Calu3 (cell line): ENCODE measurements at regions not wholly inside any gene's neighbourhood (a gene's known extent, or its start where the extent isn't known, plus 50 kb on each side); places are given as distances from the start of the nearest gene placed in this dataset.

ENCODE experiments used
- BruUV-seq: library from RNA; stranded (reverse); fragments of 400-500 nt; replicated peaks from 2 replicates; lab custom pipeline; 2021; lab: Mats Ljungman, UMichigan
- CTCF ChIA-PET: fragments of 300-600 bp; sonication (Branson Sonifier 250); formaldehyde crosslinking; loops from one replicate; lab custom pipeline; 2022; ENCODE audit warnings: antibody characterized with exemption; lab: Charles Lee
- DNase-seq: peaks from one replicate; pipeline ENCODE4 v3.0.0; 2022
- H3K27ac Mint-ChIP-seq: one replicate; pipeline ENCODE4 v1.8.0; 2022; ENCODE audit warnings: mixed read lengths; ENCODE audit not compliant: unreplicated experiment
- H3K27me3 Mint-ChIP-seq: one replicate; pipeline ENCODE4 v1.8.0; 2022; ENCODE audit warnings: mixed read lengths; ENCODE audit not compliant: unreplicated experiment
- H3K36me3 Mint-ChIP-seq: one replicate; pipeline ENCODE4 v1.8.0; 2022; ENCODE audit warnings: mild to moderate bottlenecking, moderate library complexity, mixed read lengths; ENCODE audit not compliant: insufficient read depth, unreplicated experiment
- H3K4me1 Mint-ChIP-seq: one replicate; pipeline ENCODE4 v1.8.0; 2022; ENCODE audit warnings: mild to moderate bottlenecking, low read depth, mixed read lengths; ENCODE audit not compliant: unreplicated experiment
- H3K4me3 Mint-ChIP-seq: one replicate; pipeline ENCODE4 v1.8.0; 2022; ENCODE audit warnings: mild to moderate bottlenecking, low read depth, moderate library complexity, mixed read lengths; ENCODE audit not compliant: unreplicated experiment
- H3K9me3 Mint-ChIP-seq: one replicate; pipeline ENCODE4 v1.8.0; 2022; ENCODE audit warnings: low read depth, mixed read lengths; ENCODE audit not compliant: unreplicated experiment
- intact Hi-C: fragments of 100-400 bp; cut with micrococcal nuclease; formaldehyde crosslinking; loops from one replicate; pipeline ENCODE4 v1.10.0; 2022; ENCODE audit not compliant: unreplicated experiment
- TF ChIP-seq, protein P1 (sequence below): fragments of 200-600 bp; IDR thresholded peaks from one replicate; pipeline ENCODE4 v1.8.0; 2022; ENCODE audit warnings: antibody characterized with exemption; ENCODE audit not compliant: unreplicated experiment

DNA sequence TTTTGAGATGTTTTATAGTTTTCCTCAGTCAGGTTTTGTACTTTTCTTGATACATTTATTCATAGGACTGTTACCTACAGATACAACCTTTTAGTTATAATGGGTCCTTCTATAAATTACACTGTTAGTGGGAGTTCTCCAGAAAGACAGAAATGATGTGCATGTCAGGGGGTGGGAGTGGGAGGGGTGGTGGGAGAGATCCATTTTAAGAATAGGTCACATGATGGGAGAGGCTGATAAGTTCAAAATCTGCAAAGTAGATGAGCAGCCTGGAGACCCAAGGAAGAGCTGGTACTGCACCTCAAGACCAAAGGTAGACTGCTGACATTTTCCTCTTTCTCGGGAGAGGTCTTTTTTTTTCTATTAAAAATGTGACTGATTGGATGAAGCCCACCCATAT is 408.0 kb upstream of the GJE1 start:
- Mint-ChIP-seq H3K36me3 (no peaks in the 10 kb centered on the region), H3K27me3 (no peaks in the 10 kb centered on the region), H3K4me1 (no peaks in the 10 kb centered on the region), H3K27ac (no peak overlapping the region), H3K9me3 (no peaks in the 10 kb centered on the region), H3K4me3 (no peak overlapping the region)
- TF ChIP-seq, protein P1, sequence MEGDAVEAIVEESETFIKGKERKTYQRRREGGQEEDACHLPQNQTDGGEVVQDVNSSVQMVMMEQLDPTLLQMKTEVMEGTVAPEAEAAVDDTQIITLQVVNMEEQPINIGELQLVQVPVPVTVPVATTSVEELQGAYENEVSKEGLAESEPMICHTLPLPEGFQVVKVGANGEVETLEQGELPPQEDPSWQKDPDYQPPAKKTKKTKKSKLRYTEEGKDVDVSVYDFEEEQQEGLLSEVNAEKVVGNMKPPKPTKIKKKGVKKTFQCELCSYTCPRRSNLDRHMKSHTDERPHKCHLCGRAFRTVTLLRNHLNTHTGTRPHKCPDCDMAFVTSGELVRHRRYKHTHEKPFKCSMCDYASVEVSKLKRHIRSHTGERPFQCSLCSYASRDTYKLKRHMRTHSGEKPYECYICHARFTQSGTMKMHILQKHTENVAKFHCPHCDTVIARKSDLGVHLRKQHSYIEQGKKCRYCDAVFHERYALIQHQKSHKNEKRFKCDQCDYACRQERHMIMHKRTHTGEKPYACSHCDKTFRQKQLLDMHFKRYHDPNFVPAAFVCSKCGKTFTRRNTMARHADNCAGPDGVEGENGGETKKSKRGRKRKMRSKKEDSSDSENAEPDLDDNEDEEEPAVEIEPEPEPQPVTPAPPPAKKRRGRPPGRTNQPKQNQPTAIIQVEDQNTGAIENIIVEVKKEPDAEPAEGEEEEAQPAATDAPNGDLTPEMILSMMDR = no peak
- DNase-seq = no peak
- CTCF ChIA-PET = no interaction called here
- no TSS peak for BruUV-seq
- intact Hi-C loops = no loop called here

DNA sequence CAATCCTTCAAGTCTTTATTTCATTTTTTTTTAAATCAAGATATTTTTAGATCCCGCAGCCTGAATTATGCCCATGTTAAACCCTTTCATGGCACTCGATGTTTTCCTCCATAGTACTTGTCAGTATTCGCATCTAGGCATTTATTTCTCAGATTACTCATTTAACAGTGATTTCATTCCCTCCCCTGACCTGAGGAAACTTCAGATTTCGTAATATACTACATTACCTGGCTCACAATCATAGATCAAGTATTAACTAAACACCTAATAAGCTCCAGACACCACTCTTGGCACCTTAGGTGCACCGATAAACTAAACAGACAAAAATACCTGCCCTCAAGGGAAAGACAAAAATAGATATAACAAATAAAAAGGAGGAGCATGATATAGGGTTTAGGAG is 413.2 kb upstream of the GJE1 start:
- no peaks in the 10 kb centered on the region for H3K36me3 Mint-ChIP-seq
- no TSS peak for BruUV-seq
- H3K4me1 Mint-ChIP-seq = no peaks in the 10 kb centered on the region
- CTCF ChIA-PET = no interaction called here
- TF ChIP-seq, protein P1 = no peak
- no peak overlapping the region for H3K4me3 Mint-ChIP-seq
- H3K27me3 Mint-ChIP-seq = no peaks in the 10 kb centered on the region
- H3K27ac Mint-ChIP-seq = no peak overlapping the region
- DNase-seq = no peak
- intact Hi-C loops = no loop called here
- H3K9me3 Mint-ChIP-seq = no peaks in the 10 kb centered on the region

DNA sequence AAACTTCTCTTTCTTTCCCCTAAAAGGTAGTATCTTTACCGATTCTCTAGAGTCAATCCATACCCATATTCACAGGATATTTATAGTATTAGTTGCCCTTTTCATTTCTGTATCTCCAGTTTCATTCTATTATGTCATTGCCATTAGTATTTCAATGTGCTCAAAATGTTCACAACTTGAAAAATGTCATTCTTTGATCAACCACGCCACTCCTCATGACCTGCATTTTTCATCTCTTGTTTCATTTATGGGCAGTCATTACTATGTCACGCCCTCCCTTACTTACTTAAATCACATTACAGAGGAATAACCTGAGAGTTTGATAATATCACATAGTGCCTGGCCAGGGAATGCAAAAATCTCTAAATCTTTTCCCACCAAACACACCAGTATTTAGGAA is 427.3 kb upstream of the GJE1 start:
- Mint-ChIP-seq H3K27ac (no peak overlapping the region), H3K27me3 (no peaks in the 10 kb centered on the region), H3K36me3 (no peaks in the 10 kb centered on the region), H3K4me3 (no peak overlapping the region), H3K4me1 (no peaks in the 10 kb centered on the region), H3K9me3 (peaks cover 2% of the 10 kb centered on the region)
- no peak for DNase-seq
- intact Hi-C loops = no loop called here
- TF ChIP-seq, protein P1 = no peak
- no TSS peak for BruUV-seq
- CTCF ChIA-PET = no interaction called here

- Mint-ChIP-seq H3K4me3 (no peak overlapping the region), H3K9me3 (no peaks in the 10 kb centered on the region), H3K27me3 (no peaks in the 10 kb centered on the region), H3K4me1 (no peaks in the 10 kb centered on the region), H3K36me3 (no peaks in the 10 kb centered on the region), H3K27ac (no peak overlapping the region)
- CTCF ChIA-PET = no interaction called here
- no TSS peak for BruUV-seq
- DNase-seq = no peak
- intact Hi-C loops = no loop called here
- TF ChIP-seq, protein P1 = no peak
Observed at GRCh38 chr6:141704151-141704550, 428.6 kb upstream of the GJE1 start.
